ENCODE measurements at regions not wholly inside any gene's neighbourhood (a gene's known extent, or its start where the extent isn't known, plus 50 kb on each side); places are given as distances from the start of the nearest gene placed in this dataset.

DNA sequence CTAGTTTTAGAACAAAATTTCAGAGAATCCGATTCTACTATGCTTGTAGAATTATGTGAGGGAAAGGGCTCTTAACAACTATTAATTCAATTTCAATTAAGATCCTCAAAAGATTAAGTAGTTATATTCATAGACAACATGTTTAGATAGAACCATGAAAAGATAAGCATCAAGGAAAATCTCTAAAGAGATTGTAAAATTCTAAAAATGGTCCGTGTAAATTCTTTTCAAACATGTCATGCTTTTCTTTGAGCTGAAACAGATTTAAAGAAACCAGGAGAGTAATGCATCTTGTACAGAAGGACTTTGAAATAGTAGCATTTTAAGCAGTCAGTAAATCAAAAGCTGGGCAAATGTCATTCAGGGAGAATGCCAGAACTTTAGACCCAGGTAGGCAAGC, 1080.6 kb upstream of the B3GALT2 start:
- no peak for DNase-seq (ENCODE audit: low read depth in 3 of 3, low spot score in 2 of 3)

DNA sequence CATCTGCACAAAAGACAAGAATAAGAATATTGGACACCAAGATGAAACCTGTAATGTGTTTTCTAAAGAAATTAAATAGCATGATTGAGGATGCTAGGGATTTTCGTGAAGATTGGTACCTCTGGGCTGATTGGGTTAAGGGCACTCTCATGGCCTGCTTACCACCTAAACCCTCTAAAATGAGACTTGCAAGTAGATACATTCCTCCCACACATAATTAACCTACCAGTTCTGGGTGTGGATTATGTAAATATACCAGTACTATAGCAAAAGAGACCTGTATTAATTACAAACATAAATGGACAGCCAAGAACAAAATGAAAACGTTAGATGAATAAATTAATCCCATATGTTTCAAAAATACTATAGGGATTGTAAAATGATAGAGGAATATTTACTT, 1069.6 kb upstream of the B3GALT2 start:
- DNase-seq (ENCODE audit: low read depth in 3 of 3, low spot score in 2 of 3) = no peak

- no peak for DNase-seq (ENCODE audit: low read depth in 3 of 3, low spot score in 2 of 3)
Observed at GRCh38 chr1:194252199-194252598, 1065.8 kb upstream of the B3GALT2 start.

DNA sequence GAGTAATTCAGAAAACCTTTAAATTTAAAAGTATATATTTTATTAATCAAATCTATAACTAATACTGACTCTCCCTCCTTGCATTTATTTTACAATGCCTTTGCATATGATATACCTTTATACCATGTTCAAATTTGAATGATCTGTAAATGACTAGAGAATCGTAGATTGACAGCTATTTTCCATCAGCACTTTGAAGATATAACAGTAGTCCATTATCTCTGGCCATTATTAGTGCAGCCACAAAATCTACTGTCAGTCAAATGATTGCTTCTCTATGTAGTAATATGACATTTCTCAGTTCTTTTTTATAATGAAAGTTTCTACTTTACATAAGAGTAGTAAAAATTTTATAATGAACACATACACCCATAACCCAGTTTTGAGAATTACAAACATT, 1054.8 kb upstream of the B3GALT2 start:
- no peak for DNase-seq (ENCODE audit: low read depth in 3 of 3, low spot score in 2 of 3)

GRCh38 chr1:194233069-194233468, 1046.7 kb upstream of the B3GALT2 start:
- DNase-seq (ENCODE audit: low read depth in 3 of 3, low spot score in 2 of 3) = no peak

- DNase-seq (ENCODE audit: low read depth in 3 of 3, low spot score in 2 of 3) = no peak
Observed at GRCh38 chr1:194230351-194231144, 1044.1 kb upstream of the B3GALT2 start.

DNA sequence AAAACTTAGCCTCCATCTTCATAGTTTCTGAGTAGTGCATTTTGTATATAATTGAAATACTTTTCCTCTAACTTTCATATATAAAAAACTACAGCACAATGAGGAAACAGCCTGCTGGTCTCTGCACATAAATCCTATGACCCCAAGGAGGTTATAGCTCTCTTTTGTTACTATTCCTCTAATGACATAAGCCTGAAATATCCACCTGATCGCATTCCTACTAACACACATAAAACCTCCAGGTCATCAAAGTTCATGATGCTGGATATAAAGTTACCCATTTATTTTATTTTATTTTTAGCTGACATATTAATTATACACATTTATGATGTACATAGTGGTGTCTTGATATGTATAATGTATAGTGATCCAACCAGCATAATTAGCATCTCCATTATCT, 1042.0 kb upstream of the B3GALT2 start:
- no peak for DNase-seq (ENCODE audit: low read depth in 3 of 3, low spot score in 2 of 3)

GRCh38 chr1:194227161-194227560, 1040.7 kb upstream of the B3GALT2 start:
- DNase-seq (ENCODE audit: low read depth in 3 of 3, low spot score in 2 of 3) = no peak

GRCh38 chr1:194225821-194226220, 1039.4 kb upstream of the B3GALT2 start:
- DNase-seq (ENCODE audit: low read depth in 3 of 3, low spot score in 2 of 3) = no peak

GRCh38 chr1:194223596-194223995, 1037.2 kb upstream of the B3GALT2 start:
- no peak for DNase-seq (ENCODE audit: low read depth in 3 of 3, low spot score in 2 of 3)

- no peak for DNase-seq (ENCODE audit: low read depth in 3 of 3, low spot score in 2 of 3)
Observed at GRCh38 chr1:194215448-194215847, 1029.0 kb upstream of the B3GALT2 start.

- DNase-seq (ENCODE audit: low read depth in 3 of 3, low spot score in 2 of 3) = no peak
Observed at GRCh38 chr1:194214735-194215134, 1028.3 kb upstream of the B3GALT2 start.

DNA sequence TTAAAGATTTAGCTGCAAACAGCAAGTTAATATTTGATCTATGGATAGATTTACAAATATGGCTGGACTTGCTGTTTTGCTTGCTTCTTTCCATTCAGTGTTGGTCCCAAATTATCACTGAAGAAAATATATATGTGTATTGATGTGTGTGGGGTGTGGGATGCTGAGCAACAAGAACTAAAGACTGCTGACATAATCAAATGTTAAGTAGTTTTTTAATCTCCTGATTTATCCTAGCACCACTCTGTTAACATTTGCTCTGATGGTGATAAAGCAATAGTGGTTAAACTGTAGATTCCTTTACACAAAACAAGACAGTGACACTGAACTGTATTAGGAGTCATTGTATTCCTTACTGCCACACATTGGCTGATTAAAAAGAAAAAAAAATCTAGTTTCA, 1023.5 kb upstream of the B3GALT2 start:
- no peak for DNase-seq (ENCODE audit: low read depth in 3 of 3, low spot score in 2 of 3)

- no peak for DNase-seq (ENCODE audit: low read depth in 3 of 3, low spot score in 2 of 3)
Observed at GRCh38 chr1:194208674-194209073, 1022.3 kb upstream of the B3GALT2 start.

GRCh38 chr1:194196562-194196961, 1010.1 kb upstream of the B3GALT2 start:
- DNase-seq (ENCODE audit: low read depth in 3 of 3, low spot score in 2 of 3) = no peak

- DNase-seq (ENCODE audit: low read depth in 3 of 3, low spot score in 2 of 3) = no peak
Observed at GRCh38 chr1:194194724-194195123, 1008.3 kb upstream of the B3GALT2 start.

DNA sequence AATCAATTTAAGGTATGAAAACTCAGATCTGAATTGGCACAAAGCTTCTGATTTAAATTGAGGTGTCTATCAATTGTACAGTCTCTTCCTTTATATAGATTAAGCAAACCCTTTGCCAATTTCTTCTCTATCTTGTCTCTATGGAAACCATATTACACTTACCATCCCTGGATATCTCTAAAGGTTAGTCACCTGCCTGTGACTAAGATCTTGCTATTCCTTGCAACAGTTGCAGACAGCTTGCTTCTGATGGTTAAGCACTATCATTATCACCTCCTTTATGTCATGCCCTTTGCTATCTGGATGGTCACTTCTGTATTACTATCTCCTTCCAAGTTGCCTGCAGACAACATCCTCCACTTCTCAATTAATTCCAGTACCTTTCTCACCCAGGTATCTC, 998.6 kb upstream of the B3GALT2 start:
- no peak for DNase-seq (ENCODE audit: low read depth in 3 of 3, low spot score in 2 of 3)

- DNase-seq (ENCODE audit: low read depth in 3 of 3, low spot score in 2 of 3) = no peak
Observed at GRCh38 chr1:194184425-194184824, 998.0 kb upstream of the B3GALT2 start.

DNA sequence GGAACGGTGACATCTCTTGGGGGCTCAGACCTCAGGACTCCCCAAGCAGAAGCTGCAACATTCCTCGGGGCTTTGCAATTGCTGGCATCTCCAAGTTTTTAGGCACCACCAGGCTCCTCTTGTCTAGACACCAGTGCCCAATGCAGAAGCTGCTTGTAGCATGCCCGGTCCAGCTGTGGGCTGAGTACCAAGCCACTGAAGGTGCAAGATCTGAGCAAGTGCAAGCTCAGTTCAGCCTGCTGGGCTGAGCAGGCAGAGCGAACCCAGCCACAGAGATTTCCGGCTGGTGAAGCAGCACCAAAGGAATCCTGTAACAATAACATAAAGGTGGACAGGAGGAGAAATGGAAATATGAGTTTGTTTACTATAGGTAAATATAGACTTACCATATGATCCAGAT, 995.4 kb upstream of the B3GALT2 start:
- no peak for DNase-seq (ENCODE audit: low read depth in 3 of 3, low spot score in 2 of 3)

- no peak for DNase-seq (ENCODE audit: low read depth in 3 of 3, low spot score in 2 of 3)
Observed at GRCh38 chr1:194176212-194176611, 989.8 kb upstream of the B3GALT2 start.

- DNase-seq (ENCODE audit: low read depth in 3 of 3, low spot score in 2 of 3) = no peak
Observed at GRCh38 chr1:194175251-194175650, 988.8 kb upstream of the B3GALT2 start.

- no peak for DNase-seq (ENCODE audit: low read depth in 3 of 3, low spot score in 2 of 3)
Observed at GRCh38 chr1:194174528-194174927, 988.1 kb upstream of the B3GALT2 start.

DNA sequence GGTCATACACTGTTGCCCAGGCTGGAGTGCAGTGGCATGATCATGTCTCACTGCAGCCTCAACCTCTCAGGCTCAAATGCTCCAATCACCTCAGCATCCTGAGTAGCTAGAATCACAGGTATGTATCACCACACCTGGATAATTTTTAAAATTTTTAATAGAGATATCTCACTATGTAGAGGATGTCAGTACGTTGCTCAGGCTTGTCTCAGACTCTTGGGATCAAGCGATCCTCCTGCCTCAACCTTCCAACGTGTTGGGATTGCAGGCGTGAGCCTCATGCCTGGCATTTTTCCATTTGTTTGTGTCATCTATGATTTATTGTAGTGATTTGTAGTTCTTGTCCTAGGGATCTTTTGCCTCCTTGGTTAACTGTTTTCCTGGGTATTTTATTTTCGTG, 985.2 kb upstream of the B3GALT2 start:
- DNase-seq (ENCODE audit: low read depth in 3 of 3, low spot score in 2 of 3) = no peak

Data from right renal cortex interstitium (tissue), 3 donors.